RWPE2 (cell line): ENCODE measurements at regions not wholly inside any gene's neighbourhood (a gene's known extent, or its start where the extent isn't known, plus 50 kb on each side); places are given as distances from the start of the nearest gene placed in this dataset.

Experiments
- ATAC-seq: fragments of 200-7000 bp; cut with Tn5 transposase; 3 replicates; pipeline ENCODE4 v1.9.1; 2021; ENCODE audit warnings: low read depth
- DNase-seq: peaks from one replicate; pipeline ENCODE4 v3.0.0-alpha.2; 2020; ENCODE audit warnings: low spot score
- H3K27ac ChIP-seq: fragments of 450-650 bp; 2 replicates; pipeline ENCODE4 v1.5.1; 2017; ENCODE audit warnings: mild to moderate bottlenecking; ENCODE audit not compliant: poor library complexity, severe bottlenecking
- H3K27me3 ChIP-seq: fragments of 250-450 bp; sonication (Bioruptor Pico); 2 replicates; pipeline ENCODE4 v1.5.1; 2021; ENCODE audit warnings: mild to moderate bottlenecking, moderate library complexity; ENCODE audit not compliant: insufficient read depth, poor library complexity, severe bottlenecking
- H3K36me3 ChIP-seq: fragments of 250-450 bp; sonication (Bioruptor Pico); 2 replicates; pipeline ENCODE4 v1.5.1; 2020; ENCODE audit warnings: low read depth, mild to moderate bottlenecking, moderate library complexity
- H3K4me1 ChIP-seq: fragments of 250-450 bp; sonication (Bioruptor Pico); 2 replicates; pipeline ENCODE4 v1.5.1; 2021; ENCODE audit warnings: mild to moderate bottlenecking, moderate library complexity; ENCODE audit not compliant: insufficient read depth, poor library complexity, severe bottlenecking
- H3K4me3 ChIP-seq: fragments of 250-450 bp; sonication (Bioruptor Pico); 2 replicates; pipeline ENCODE4 v1.5.1; 2021; ENCODE audit warnings: mild to moderate bottlenecking, moderate library complexity; ENCODE audit not compliant: severe bottlenecking
- H3K9me3 ChIP-seq: fragments of 250-450 bp; sonication (Bioruptor Pico); 2 replicates; pipeline ENCODE4 v1.5.1; 2021; ENCODE audit warnings: mild to moderate bottlenecking, moderate library complexity; ENCODE audit not compliant: severe bottlenecking
- CTCF ChIP-seq: fragments of 450-650 bp; IDR thresholded peaks from one replicate; pipeline ENCODE4 v1.5.1; 2017; ENCODE audit warnings: mild to moderate bottlenecking, moderate library complexity; ENCODE audit not compliant: poor library complexity, severe bottlenecking

GRCh38 chr17:79361873-79362771 is 248.7 kb downstream of the RBFOX3 start:
- H3K27me3 ChIP-seq, result peaks cover 97% of the 10 kb centered on the region
- no peak for TF ChIP-seq CTCF
- DNase-seq (peak; percentile 35), ATAC-seq (no peak)
- H3K4me3 ChIP-seq, result no peak overlapping the region
- no peaks in the 10 kb centered on the region for H3K9me3 ChIP-seq
- H3K27ac ChIP-seq, result no peak overlapping the region
- no peaks in the 10 kb centered on the region for H3K4me1 ChIP-seq
- H3K36me3 ChIP-seq, result no peaks in the 10 kb centered on the region

DNA sequence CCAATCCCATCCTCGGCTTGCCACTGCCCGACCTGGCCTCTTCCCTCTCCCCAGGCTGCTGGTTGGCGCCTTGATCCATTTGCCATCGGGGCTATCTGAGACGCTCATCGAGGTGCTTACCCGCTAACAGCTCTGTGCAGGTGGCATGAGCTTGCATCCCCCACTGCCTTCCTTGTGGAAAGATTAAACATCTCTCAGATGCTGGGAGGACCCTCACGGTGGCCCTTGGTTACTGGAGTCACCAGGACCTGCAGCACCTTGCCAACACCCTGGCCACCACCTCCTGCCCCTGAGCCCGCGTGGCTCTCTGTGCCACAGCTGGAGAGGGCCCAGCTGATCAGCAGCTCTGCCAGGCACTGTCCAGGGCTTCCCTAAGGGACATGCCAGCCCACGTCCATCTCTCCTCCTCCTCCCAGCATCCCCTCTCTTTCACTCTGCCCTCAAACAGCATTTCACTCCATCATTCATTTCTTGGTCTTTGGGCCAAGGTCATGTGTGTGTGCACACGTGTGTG is 249.6 kb downstream of the RBFOX3 start:
- Histone ChIP-seq H3K4me1 (no peaks in the 10 kb centered on the region), H3K36me3 (no peaks in the 10 kb centered on the region), H3K27me3 (peaks cover 97% of the 10 kb centered on the region), H3K4me3 (no peak overlapping the region), H3K27ac (no peak overlapping the region), H3K9me3 (no peaks in the 10 kb centered on the region)
- ATAC-seq (no peak), DNase-seq (peak; percentile 29)
- TF ChIP-seq CTCF, result no peak

GRCh38 chr17:79360196-79360595 is 250.7 kb downstream of the RBFOX3 start:
- DNase-seq (peak; percentile 29), ATAC-seq (no peak)
- no peak overlapping the region for H3K4me3 ChIP-seq
- TF ChIP-seq CTCF, result no peak
- H3K27ac ChIP-seq, result no peak overlapping the region
- H3K4me1 ChIP-seq, result no peaks in the 10 kb centered on the region
- H3K9me3 ChIP-seq, result no peaks in the 10 kb centered on the region
- peaks cover 95% of the 10 kb centered on the region for H3K27me3 ChIP-seq
- H3K36me3 ChIP-seq, result no peaks in the 10 kb centered on the region

- H3K4me1 ChIP-seq, result no peaks in the 10 kb centered on the region
- H3K27ac ChIP-seq, result no peak overlapping the region
- no peaks in the 10 kb centered on the region for H3K9me3 ChIP-seq
- peaks cover 88% of the 10 kb centered on the region for H3K27me3 ChIP-seq
- no peaks in the 10 kb centered on the region for H3K36me3 ChIP-seq
- DNase-seq (peak; percentile 42), ATAC-seq (no peak)
- no peak overlapping the region for H3K4me3 ChIP-seq
- no peak for TF ChIP-seq CTCF
Observed at GRCh38 chr17:79356839-79357447, 253.9 kb downstream of the RBFOX3 start.
